SK-N-SH (cell line): ENCODE measurements at regions not wholly inside any gene's neighbourhood (a gene's known extent, or its start where the extent isn't known, plus 50 kb on each side); places are given as distances from the start of the nearest gene placed in this dataset.

Source experiments
- CTCF ChIP-seq: fragments of 200-600 bp; sonication (generic); IDR thresholded peaks from 2 replicates; pipeline ENCODE4 v1.6.1; 2017; ENCODE audit warnings: antibody characterized with exemption, mild to moderate bottlenecking, moderate library complexity
- FOXM1 ChIP-seq: IDR thresholded peaks from 2 replicates; pipeline ENCODE4 v1.4.0; 2012; ENCODE audit warnings: low read depth, mild to moderate bottlenecking
- POLR2AphosphoS5 ChIP-seq: IDR thresholded peaks from 2 replicates; pipeline ENCODE4 v1.6.1; 2012; ENCODE audit warnings: low read depth, low read length

DNA sequence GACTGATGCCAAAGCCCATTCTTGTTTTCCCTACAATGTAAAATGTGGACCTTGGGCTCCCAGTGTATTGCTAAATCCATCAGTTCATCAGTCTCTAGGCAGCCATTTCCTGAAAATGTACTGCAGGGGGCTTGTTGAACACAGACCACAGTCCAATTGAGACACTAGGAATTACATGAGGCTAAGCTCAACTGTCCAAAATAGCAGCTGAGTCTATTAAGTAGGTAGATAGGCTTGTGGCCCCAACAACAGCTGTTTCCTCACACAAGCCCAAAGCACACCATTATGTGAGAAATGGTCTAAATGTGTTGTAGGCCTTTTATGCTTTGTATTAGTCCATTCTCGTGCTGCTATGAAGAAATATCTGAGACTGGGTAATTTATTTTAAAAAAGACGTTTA, 60.0 kb upstream of the PAK3 start:
- no peak for TF ChIP-seq POLR2AphosphoS5
- no peak for TF ChIP-seq FOXM1
- TF ChIP-seq CTCF: no peak
